Erythroblast (primary cell): ENCODE measurements at regions not wholly inside any gene's neighbourhood (a gene's known extent, or its start where the extent isn't known, plus 50 kb on each side); places are given as distances from the start of the nearest gene placed in this dataset.

Experiments
- GATA1 ChIP-seq: IDR thresholded peaks from 2 replicates; pipeline ENCODE4 v1.6.1; 2011; ENCODE audit warnings: low read depth, mild to moderate bottlenecking, control low read depth, low read length, moderate library complexity
- POLR2A ChIP-seq: IDR thresholded peaks from 2 replicates; pipeline ENCODE4 v1.6.1; 2011; ENCODE audit warnings: mild to moderate bottlenecking, low read length

GRCh38 chr15:95995375-95996168 lies 334.9 kb upstream of the NR2F2 start:
- TF ChIP-seq POLR2A, result no peak
- no peak for TF ChIP-seq GATA1
